Adrenal gland (tissue), 5 donors: ENCODE measurements at regions not wholly inside any gene's neighbourhood (a gene's known extent, or its start where the extent isn't known, plus 50 kb on each side); places are given as distances from the start of the nearest gene placed in this dataset.

Experiments used
- POLR2A ChIP-seq, 2 donors: fragments of 450-650 bp; IDR thresholded peaks; one replicate each; pipeline ENCODE4 v1.6.1; 2017; ENCODE audit warnings: antibody characterized with exemption in 2 of 2, mild to moderate bottlenecking in 2 of 2, moderate library complexity in 1 of 2
- TF ChIP-seq, protein P1 (sequence below), 6 experiments: fragments of 450-650 bp in 4 of 6; fragments of 200-600 bp in 2 of 6; sonication (generic) in 1 of 6; IDR thresholded peaks; 1 replicate in 5 of 6; 2 replicates in 1 of 6; pipeline versions ENCODE4 v1.5.1 to v1.8.0; 2016 to 2021; ENCODE audit warnings: antibody characterized with exemption in 6 of 6, mild to moderate bottlenecking in 2 of 6, moderate library complexity in 1 of 6
- donor health status: DM: no; HTN: no; CAD: no.

DNA sequence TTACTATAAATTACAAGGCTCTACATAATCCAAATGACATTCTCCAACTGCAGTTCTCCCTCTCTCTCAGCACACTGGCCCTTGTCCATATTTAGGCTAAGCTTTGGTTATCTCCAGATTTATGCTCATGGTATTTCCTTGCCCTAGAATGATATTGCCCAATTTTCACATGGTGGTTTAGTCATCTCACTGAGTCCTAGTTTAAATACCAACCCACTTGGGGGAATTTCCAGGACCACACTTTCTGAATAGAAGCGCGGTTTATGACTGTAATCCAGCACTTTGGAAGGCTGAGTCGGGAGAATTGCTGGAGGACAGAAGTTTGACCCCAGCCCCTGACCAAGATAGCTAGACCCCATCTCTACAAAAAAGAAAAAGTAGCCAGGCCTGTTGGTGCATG is 280.1 kb upstream of the MON1B start:
- no peak for TF ChIP-seq POLR2A (IDR thresholded peaks at IDR 0.05)
- TF ChIP-seq, protein P1, sequence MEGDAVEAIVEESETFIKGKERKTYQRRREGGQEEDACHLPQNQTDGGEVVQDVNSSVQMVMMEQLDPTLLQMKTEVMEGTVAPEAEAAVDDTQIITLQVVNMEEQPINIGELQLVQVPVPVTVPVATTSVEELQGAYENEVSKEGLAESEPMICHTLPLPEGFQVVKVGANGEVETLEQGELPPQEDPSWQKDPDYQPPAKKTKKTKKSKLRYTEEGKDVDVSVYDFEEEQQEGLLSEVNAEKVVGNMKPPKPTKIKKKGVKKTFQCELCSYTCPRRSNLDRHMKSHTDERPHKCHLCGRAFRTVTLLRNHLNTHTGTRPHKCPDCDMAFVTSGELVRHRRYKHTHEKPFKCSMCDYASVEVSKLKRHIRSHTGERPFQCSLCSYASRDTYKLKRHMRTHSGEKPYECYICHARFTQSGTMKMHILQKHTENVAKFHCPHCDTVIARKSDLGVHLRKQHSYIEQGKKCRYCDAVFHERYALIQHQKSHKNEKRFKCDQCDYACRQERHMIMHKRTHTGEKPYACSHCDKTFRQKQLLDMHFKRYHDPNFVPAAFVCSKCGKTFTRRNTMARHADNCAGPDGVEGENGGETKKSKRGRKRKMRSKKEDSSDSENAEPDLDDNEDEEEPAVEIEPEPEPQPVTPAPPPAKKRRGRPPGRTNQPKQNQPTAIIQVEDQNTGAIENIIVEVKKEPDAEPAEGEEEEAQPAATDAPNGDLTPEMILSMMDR (IDR thresholded peaks at IDR 0.05) = no peak
